IPS-NIHi11 (cell line): ENCODE measurements at regions not wholly inside any gene's neighbourhood (a gene's known extent, or its start where the extent isn't known, plus 50 kb on each side); places are given as distances from the start of the nearest gene placed in this dataset.
"Not testable (repeated sequence)": the region's sequence is repeated elsewhere in the genome, so short reads cannot be mapped to it uniquely, and the experiment has no call there.

Experiments
- DNase-seq: peaks from one replicate; pipeline ENCODE4 v3.0.0; 2012; ENCODE audit warnings: mixed read lengths, low spot score

- DNase-seq = no peak
These were observed 97.6 kb downstream of the ANAPC4 start for GRCh38 chr4:25474690-25475089.

GRCh38 chr4:25477221-25477620 lies 100.2 kb downstream of the ANAPC4 start:
- DNase-seq = no peak

- peak; percentile 45 for DNase-seq
These were observed 104.6 kb downstream of the ANAPC4 start for GRCh38 chr4:25481648-25482047.

GRCh38 chr4:25484243-25484721 lies 107.2 kb downstream of the ANAPC4 start:
- no peak for DNase-seq

GRCh38 chr4:25485104-25485503 lies 108.0 kb downstream of the ANAPC4 start:
- no peak for DNase-seq

- no peak for DNase-seq
These were observed 109.1 kb downstream of the ANAPC4 start for GRCh38 chr4:25486171-25486570.

GRCh38 chr4:25487155-25487554 lies 110.1 kb downstream of the ANAPC4 start:
- DNase-seq = no peak

GRCh38 chr4:25489253-25489797 lies 112.3 kb downstream of the ANAPC4 start:
- no peak for DNase-seq

GRCh38 chr4:25493466-25493865 lies 116.4 kb downstream of the ANAPC4 start:
- DNase-seq = no peak

GRCh38 chr4:25494166-25494565 lies 117.1 kb downstream of the ANAPC4 start:
- DNase-seq = no peak

- no peak for DNase-seq
These were observed 123.7 kb downstream of the ANAPC4 start for GRCh38 chr4:25500626-25501316.

GRCh38 chr4:25502115-25502514 lies 125.1 kb downstream of the ANAPC4 start:
- DNase-seq = no peak

- DNase-seq = no peak
These were observed 126.7 kb downstream of the ANAPC4 start for GRCh38 chr4:25503779-25504178.

- no peak for DNase-seq
These were observed 128.0 kb downstream of the ANAPC4 start for GRCh38 chr4:25504932-25505636.

- no peak for DNase-seq
These were observed 128.6 kb downstream of the ANAPC4 start for GRCh38 chr4:25505637-25505991.

- DNase-seq = no peak
These were observed 129.0 kb downstream of the ANAPC4 start for GRCh38 chr4:25506032-25506571.

- no peak for DNase-seq
These were observed 132.6 kb downstream of the ANAPC4 start for GRCh38 chr4:25509646-25510045.

- DNase-seq = not testable (repeated sequence)
These were observed 134.8 kb downstream of the ANAPC4 start for GRCh38 chr4:25511823-25512222.

GRCh38 chr4:25513814-25514213 lies 136.8 kb downstream of the ANAPC4 start:
- DNase-seq = no peak

- no peak for DNase-seq
These were observed 132.2 kb upstream of the SLC34A2 start for GRCh38 chr4:25523405-25523804.

GRCh38 chr4:25524663-25525062 lies 131.0 kb upstream of the SLC34A2 start:
- no peak for DNase-seq

- DNase-seq = no peak
These were observed 129.8 kb upstream of the SLC34A2 start for GRCh38 chr4:25525896-25526295.

GRCh38 chr4:25527034-25527433 lies 128.6 kb upstream of the SLC34A2 start:
- DNase-seq = no peak
